ENCODE measurements at regions not wholly inside any gene's neighbourhood (a gene's known extent, or its start where the extent isn't known, plus 50 kb on each side); places are given as distances from the start of the nearest gene placed in this dataset.

GRCh38 chr18:41576643-41577042, 378.4 kb upstream of the PIK3C3 start:
- Histone ChIP-seq H3K27ac (no peak overlapping the region), H3K4me1 (peaks cover 36% of the 10 kb centered on the region), H3K9me3 (ENCODE audit: low read depth) (no peaks in the 10 kb centered on the region), H3F3A (ENCODE audit: low read depth) (peaks cover 10% of the 10 kb centered on the region), H2AFZ (replicated peaks) (no peak overlapping the region), H3K79me2 (ENCODE audit: low read depth) (no peaks in the 10 kb centered on the region), H3K9ac (no peak overlapping the region), H3K4me2 (peak overlapping the region; percentile 54), H3K4me3 (peak overlapping the region; percentile 10), H3K36me3 (peaks cover 5% of the 10 kb centered on the region), H3K27me3 (no peaks in the 10 kb centered on the region), H4K20me1 (ENCODE audit: low read depth) (no peaks in the 10 kb centered on the region)
- Mint-ChIP-seq H3K27ac (peak overlapping the region; percentile 89), H3K4me3 (peak overlapping the region; percentile 18), H3K36me3 (peaks cover 11% of the 10 kb centered on the region), H3K9me3 (peaks cover 2% of the 10 kb centered on the region), H3K4me1 (peaks cover 50% of the 10 kb centered on the region), H3K27me3 (ENCODE audit: insufficient read depth, low read depth) (no peaks in the 10 kb centered on the region)
- DNase-seq (ENCODE audit: low spot score): peak; percentile 57
- TF ChIP-seq EZH2 (IDR thresholded peaks at IDR 0.05): no peak
- TF ChIP-seq EZH2phosphoT487 (IDR thresholded peaks at IDR 0.05): no peak
- no peak for TF ChIP-seq CTCF (IDR thresholded peaks at IDR 0.05)

GRCh38 chr18:41569867-41570266, 385.2 kb upstream of the PIK3C3 start:
- no peak for DNase-seq (ENCODE audit: low spot score)
- peaks cover 5% of the 10 kb centered on the region for H3K36me3 Mint-ChIP-seq
- H3K27me3 ChIP-seq: no peaks in the 10 kb centered on the region
- H3K4me3 ChIP-seq: no peak overlapping the region
- H3K9ac ChIP-seq: no peak overlapping the region
- H3K4me3 Mint-ChIP-seq: no peak overlapping the region
- H3K27ac ChIP-seq: no peak overlapping the region
- no peaks in the 10 kb centered on the region for H3K79me2 ChIP-seq (ENCODE audit: low read depth)
- no peak overlapping the region for H2AFZ ChIP-seq (replicated peaks)
- H3K9me3 Mint-ChIP-seq: no peaks in the 10 kb centered on the region
- H3K36me3 ChIP-seq: no peaks in the 10 kb centered on the region
- no peaks in the 10 kb centered on the region for H3K9me3 ChIP-seq (ENCODE audit: low read depth)
- H3K4me2 ChIP-seq: no peak overlapping the region
- TF ChIP-seq CTCF (IDR thresholded peaks at IDR 0.05) (no peak), EZH2 (IDR thresholded peaks at IDR 0.05) (no peak), EZH2phosphoT487 (IDR thresholded peaks at IDR 0.05) (no peak)
- H4K20me1 ChIP-seq (ENCODE audit: low read depth): no peaks in the 10 kb centered on the region
- H3K4me1 Mint-ChIP-seq: peaks cover 12% of the 10 kb centered on the region
- H3K4me1 ChIP-seq: peaks cover 8% of the 10 kb centered on the region
- H3F3A ChIP-seq (ENCODE audit: low read depth): no peaks in the 10 kb centered on the region
- no peaks in the 10 kb centered on the region for H3K27me3 Mint-ChIP-seq (ENCODE audit: insufficient read depth, low read depth)
- H3K27ac Mint-ChIP-seq: no peak overlapping the region

GRCh38 chr18:41561961-41562360, 393.1 kb upstream of the PIK3C3 start:
- Histone ChIP-seq H3K4me1 (peaks cover 12% of the 10 kb centered on the region), H3K9me3 (ENCODE audit: low read depth) (no peaks in the 10 kb centered on the region), H3K27me3 (no peaks in the 10 kb centered on the region), H3K27ac (no peak overlapping the region), H2AFZ (replicated peaks) (no peak overlapping the region), H3K79me2 (ENCODE audit: low read depth) (no peaks in the 10 kb centered on the region), H3K4me3 (no peak overlapping the region), H3K9ac (no peak overlapping the region), H3K36me3 (no peaks in the 10 kb centered on the region), H3F3A (ENCODE audit: low read depth) (no peaks in the 10 kb centered on the region), H4K20me1 (ENCODE audit: low read depth) (no peaks in the 10 kb centered on the region), H3K4me2 (no peak overlapping the region)
- H3K4me3 Mint-ChIP-seq: no peak overlapping the region
- no peaks in the 10 kb centered on the region for H3K36me3 Mint-ChIP-seq
- H3K27ac Mint-ChIP-seq: peak overlapping the region; percentile 33
- no peaks in the 10 kb centered on the region for H3K9me3 Mint-ChIP-seq
- peaks cover 3% of the 10 kb centered on the region for H3K27me3 Mint-ChIP-seq (ENCODE audit: insufficient read depth, low read depth)
- TF ChIP-seq CTCF (IDR thresholded peaks at IDR 0.05) (no peak), EZH2phosphoT487 (IDR thresholded peaks at IDR 0.05) (no peak)
- H3K4me1 Mint-ChIP-seq: peaks cover 2% of the 10 kb centered on the region
- DNase-seq (ENCODE audit: low spot score): no peak
